HG02981 (cell line): ENCODE measurements at regions not wholly inside any gene's neighbourhood (a gene's known extent, or its start where the extent isn't known, plus 50 kb on each side); places are given as distances from the start of the nearest gene placed in this dataset.
"Not testable (repeated sequence)": the region's sequence is repeated elsewhere in the genome, so short reads cannot be mapped to it uniquely, and the experiment has no call there.

ENCODE experiments used
- ATAC-seq: cut with Tn5 transposase; IDR thresholded peaks from one replicate; pipeline ENCODE4 v1.9.1; 2021; ENCODE audit warnings: mild to moderate bottlenecking, moderate library complexity; ENCODE audit not compliant: unreplicated experiment

DNA sequence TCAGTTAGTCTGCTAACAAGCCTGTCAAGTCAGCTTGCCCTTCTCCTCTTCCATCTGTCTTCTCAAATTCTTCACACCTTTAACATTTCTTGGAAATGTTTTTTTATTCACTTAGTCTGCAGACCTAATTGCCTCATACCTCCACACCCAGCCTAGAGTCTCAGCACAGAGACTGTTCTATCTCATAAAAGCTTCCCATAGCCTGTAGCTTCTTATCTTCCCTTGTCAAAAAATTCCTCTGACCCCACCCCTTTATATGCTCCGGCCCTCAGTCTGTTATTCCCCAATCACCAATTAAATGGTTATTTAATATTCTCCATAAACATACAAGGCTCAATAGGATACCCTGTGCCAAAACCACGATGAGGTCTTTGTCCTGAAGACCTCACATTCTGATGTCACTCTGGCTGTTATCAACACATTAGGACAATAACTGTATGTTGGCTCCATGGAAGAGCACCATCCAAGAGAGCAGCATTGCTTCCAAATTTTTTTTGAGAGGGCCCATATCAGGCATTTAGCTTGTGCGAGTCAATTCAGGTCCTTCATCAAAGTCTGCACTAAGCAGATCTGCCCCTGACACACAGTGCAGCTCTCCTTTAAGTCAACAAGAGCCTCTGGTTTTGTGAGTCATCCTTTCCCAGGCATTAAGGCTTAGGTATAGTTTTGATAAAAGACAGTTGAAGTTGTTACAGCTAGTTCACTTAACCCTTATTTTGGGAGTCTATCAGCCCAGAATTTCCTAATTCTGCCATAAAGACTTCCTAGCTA is 83.2 kb upstream of the TBX18 start:
- no peak for ATAC-seq

DNA sequence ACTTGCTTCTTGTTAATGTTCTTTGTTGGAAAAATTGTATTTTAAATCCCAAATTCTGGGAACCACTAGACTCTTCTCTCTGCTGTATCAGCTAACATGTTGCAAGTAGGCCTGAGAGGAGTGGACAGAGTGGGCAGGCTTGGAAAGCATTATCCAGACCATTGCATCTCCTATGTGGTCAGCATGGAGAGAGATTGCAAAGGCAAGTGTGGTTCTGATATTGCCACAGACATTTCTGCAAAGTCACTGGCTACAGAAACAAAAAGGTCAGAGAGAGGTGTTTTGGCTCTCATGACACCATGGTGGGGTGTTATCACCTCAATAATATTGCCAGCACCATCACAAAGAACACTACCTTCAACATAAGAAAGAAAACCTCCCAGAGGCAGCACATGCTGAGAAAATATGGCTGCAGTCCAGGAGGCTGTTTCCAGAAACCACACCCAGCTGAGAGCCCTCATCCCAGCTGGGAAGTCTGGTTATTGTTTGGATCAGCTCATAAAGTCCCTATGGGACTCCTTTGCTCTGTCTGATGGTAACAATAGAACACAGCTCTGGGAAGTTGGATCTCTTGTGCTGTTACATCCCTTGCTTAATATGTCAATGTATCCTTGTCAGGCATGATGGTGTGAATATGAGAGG is 78.2 kb upstream of the TBX18 start:
- no peak for ATAC-seq

DNA sequence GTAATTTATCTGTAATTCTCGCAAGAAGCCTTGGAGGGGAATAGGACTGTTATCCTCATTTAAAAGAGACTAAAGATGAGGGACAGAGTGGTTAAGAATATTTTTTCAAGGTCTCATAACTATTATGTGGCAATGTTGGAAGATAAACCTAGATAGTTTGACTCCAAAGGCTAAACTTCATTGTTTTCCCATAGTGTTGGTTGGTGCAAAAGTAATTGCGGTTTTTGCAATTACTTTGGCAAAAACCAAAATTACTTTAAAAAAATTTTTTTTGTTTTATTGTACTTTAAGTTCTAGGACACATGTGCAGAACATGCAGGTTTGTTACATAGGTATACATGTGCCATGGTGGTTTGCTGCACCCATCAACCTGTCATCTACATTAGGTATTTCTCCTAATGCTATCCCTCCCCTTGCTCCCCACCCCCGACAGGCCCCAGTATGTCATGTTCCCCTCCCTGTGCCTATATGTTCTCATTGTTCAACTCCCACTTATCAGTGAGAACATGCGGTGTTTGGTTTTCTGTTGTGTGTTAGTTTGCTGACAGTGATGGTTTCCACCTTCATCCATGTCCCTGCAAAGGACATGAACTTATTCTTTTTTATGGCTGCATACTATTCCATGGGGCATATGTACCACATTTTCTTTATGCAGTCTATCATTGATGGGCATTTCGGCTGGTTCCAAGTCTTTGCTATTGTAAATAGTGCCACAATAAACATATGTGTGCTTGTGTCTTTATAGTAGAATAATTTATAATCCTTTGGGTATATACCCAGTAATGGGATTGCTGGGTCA is 72.9 kb upstream of the TBX18 start:
- ATAC-seq = not testable (repeated sequence)

DNA sequence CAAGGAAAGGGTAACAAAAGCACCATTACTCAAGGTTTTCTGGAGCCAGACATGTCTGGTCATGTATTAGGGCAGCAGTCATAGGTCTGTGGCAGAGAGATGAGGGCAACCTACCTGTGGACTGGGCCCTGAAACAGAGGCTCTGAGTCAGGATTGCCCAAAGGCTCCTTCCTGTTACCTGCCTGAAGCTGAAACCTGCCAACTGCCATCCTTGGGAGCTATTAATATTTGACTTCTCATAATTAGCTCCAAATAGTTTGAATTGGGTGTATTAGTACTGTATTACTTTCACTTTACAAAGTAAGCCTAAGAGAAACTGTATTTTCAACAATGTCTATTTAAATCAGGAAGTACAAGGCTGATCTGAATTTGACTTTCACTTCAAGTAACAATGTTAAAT is 72.0 kb upstream of the TBX18 start:
- no peak for ATAC-seq

DNA sequence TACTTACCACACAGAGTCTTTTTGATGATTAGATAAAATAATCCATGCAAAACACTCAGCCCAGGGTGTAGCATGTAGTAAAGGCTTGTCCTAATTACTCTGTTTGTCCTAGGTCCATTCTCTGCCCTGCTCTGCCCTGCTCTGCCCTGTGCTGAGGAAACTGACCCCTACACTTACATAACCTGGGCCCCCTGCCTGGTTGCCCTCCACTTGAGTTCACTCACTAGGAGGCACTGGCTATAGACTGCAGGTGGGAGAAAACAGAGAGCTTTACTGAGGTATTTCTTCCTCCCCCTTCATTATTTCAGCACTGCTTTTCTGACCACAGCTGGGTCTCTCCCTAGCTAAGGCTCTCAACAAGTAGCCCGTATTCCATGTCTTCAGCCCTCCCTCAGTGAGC is 70.9 kb upstream of the TBX18 start:
- no peak for ATAC-seq

DNA sequence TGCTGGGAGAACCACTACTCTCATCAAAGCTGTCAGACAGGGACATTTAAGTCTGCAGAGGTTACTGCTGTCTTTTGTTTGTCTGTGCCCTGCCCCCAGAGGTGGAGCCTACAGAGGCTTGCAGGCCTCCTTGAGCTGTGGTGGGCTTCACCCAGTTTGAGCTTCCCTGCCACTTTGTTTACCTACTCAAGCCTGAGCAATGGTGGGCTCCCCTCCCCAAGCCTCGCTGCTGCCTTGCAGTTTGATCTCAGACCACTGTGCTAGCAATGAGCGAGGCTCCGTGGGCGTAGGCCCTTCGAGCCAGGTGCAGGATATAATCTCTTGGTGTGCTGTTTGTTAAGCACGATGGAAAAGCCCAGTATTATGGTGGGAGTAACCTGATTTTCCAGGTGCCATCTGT is 67.5 kb upstream of the TBX18 start:
- not testable (repeated sequence) for ATAC-seq

DNA sequence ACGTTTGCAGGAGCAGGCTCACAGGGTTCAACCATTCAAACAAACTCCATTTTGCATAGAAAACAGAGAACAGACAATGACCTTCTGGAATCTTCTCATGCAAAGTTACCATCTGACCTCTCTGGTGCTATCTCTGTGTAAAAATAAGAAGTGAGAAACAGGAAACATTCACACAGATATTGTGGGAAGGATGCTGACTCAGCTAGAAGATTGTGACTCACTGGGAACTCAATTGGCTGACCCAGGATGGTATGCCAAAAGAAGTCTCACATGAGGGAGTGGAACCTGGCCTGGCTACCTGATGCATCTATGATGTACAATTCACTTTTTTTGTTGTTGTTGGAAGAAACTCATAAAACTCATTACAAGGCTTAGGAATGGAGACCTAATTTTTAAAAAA is 61.1 kb upstream of the TBX18 start:
- ATAC-seq = no peak

DNA sequence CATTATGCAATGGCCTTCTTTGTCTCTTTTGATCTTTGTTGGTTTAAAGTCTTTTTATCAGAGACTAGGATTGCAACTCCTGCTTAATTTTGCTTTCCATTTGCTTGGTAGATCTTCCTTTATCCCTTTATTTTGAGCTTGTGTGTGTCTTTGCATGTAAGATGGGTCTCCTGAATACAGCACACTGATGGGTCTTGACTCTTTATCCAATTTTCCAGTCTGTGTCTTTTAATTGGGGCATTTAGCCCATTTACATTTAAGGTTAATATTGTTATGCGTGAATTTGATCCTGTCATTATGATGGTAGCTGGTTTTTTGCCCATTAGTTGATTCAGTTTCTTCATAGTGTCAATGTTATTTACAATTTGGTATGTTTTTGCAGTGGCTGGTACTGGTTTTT is 56.9 kb upstream of the TBX18 start:
- ATAC-seq = not testable (repeated sequence)

DNA sequence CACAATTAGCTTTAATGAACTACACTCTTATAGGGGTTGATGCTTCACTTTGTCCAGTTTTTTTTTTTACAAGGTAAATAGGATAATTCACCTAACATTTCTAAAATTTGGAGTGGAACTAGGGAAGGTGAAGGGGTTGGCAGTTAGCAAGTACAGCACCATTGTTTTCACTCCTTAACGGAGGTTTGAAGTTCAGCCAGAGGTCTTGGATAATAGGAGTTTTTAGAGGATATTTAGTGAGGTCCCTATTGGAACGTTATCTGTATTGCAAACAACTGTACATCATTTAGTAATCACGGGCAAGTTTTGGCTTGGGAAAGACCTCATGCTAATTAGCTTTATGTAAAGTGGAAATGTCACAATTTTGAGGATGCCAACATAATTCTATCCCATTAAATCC is 52.3 kb upstream of the TBX18 start:
- no peak for ATAC-seq

DNA sequence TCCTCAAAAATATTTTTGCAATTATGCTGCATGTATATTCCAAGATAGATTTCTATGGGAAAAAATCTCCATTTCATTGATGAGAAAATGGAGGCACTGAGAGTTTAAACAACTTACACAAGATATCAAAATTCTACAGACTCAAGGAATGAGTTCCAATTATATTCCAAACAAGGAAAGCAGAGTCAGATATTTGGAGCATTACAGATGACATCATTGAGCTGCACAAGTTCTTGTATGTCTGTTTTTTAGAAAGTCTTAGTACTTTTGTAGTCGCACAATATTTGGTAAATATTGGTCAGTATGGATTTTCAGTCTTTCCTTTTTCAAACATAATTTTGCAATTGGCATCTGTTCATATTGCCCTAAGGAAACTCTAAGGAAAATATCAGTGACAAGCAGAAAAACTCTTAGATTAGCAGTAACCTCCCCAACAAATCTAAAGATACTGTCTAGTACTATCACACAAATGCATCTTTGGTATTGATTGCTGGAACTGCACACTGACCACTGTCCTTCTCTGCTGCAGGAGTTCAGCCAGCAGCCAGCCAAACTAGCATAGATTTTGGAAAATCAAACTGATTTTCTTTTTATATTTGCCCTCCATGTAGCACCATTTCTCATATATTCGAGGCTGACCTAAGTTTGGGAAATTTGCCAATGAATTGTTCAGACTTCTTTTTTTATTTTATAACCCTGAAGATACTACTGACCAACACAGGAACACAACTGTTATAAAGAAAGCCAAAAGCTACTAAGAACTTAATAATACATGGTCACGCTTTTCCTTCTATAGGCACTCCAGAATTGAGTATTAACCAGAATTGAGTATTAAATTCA is 51.7 kb upstream of the TBX18 start:
- no peak for ATAC-seq
